Psoas muscle (tissue), 7 donors: ENCODE measurements at regions not wholly inside any gene's neighbourhood (a gene's known extent, or its start where the extent isn't known, plus 50 kb on each side); places are given as distances from the start of the nearest gene placed in this dataset.

ENCODE experiments used
- ATAC-seq, 4 donors: fragments of 200-7000 bp; cut with Tn5 transposase; one replicate each; pipeline ENCODE4 v1.9.1; 2020; ENCODE audit warnings: moderate library complexity in 3 of 4, mild to moderate bottlenecking in 2 of 4
- DNase-seq, 2 donors: peaks; one replicate each; pipeline ENCODE4 v3.0.0-alpha.2; 2020
- H3K27ac ChIP-seq: fragments of 200-600 bp; one replicate; pipeline ENCODE4 v1.8.0; 2022
- H3K27me3 ChIP-seq, 3 donors: fragments of 200-600 bp in 1 of 3; one replicate each; pipeline versions ENCODE4 v1.6.1 to v1.8.0; 2013 to 2022; ENCODE audit warnings: low read length in 2 of 3, mild to moderate bottlenecking in 2 of 3, moderate library complexity in 1 of 3; ENCODE audit not compliant: insufficient read depth in 3 of 3
- H3K36me3 ChIP-seq, 2 donors: fragments of 200-600 bp in 1 of 2; one replicate each; pipeline versions ENCODE4 v1.6.1 to v1.8.0; 2013 to 2022; ENCODE audit warnings: low read depth in 1 of 2, mild to moderate bottlenecking in 1 of 2, moderate library complexity in 1 of 2; ENCODE audit not compliant: insufficient read depth in 1 of 2
- H3K4me1 ChIP-seq: fragments of 200-600 bp; one replicate; pipeline ENCODE4 v1.8.0; 2022
- H3K4me3 ChIP-seq: fragments of 200-600 bp; one replicate; pipeline ENCODE4 v1.8.0; 2022; ENCODE audit warnings: mild to moderate bottlenecking
- H3K9me3 ChIP-seq: fragments of 200-600 bp; one replicate; pipeline ENCODE4 v1.8.0; 2022
- CTCF ChIP-seq: fragments of 200-600 bp; IDR thresholded peaks from one replicate; pipeline ENCODE4 v1.8.0; 2022; ENCODE audit warnings: antibody characterized with exemption
- WGBS, 3 donors: extraction: QIAGEN DNeasy Blood & Tissue Kit; methylation state at CpG; one replicate each; pipeline versions ENCODE4 v1.1.6 to v1.1.7; 2013; 5-methylcytosine and 5-hydroxymethylcytosine counted together
- intact Hi-C, 2 donors: fragments of 100-400 bp; cut with DNase I; formaldehyde crosslinking; loops; one replicate each; pipeline versions ENCODE4 v1.11.0 to v1.14.2; 2022
- donor health status: healthy with polysubstance abuse.
- donor health status: DM: no; HTN: no; CAD: no; lungs with moderate emphysema.
- donor health status: Bipolar disorder and iron deficiency.
- donor health status: healthy.
- donor health status: DM: yes; HTN: yes; CAD: no.
- donor health status: DM: no; HTN: no; CAD: no.
- donor health status: DM: yes; HTN: yes; CAD: no.

- ATAC-seq (no peak), DNase-seq (no peak)
- H3K4me1 ChIP-seq = no peaks in the 10 kb centered on the region
- intact Hi-C loops = no loop called here
- 91 to 94% (median 94%) methylated on average over 9 of the region's 9 CpGs for WGBS, 3 donors
- H3K4me3 ChIP-seq = no peak overlapping the region
- no peak for TF ChIP-seq CTCF
- H3K36me3 ChIP-seq = no peaks in the 10 kb centered on the region
- H3K27ac ChIP-seq = no peak overlapping the region
- no peaks in the 10 kb centered on the region for H3K9me3 ChIP-seq
- no peaks in the 10 kb centered on the region for H3K27me3 ChIP-seq
These were observed 99.8 kb downstream of the TTLL2 start for GRCh38 chr6:167424700-167425099.

GRCh38 chr6:167426084-167426483 lies 101.2 kb downstream of the TTLL2 start:
- no peaks in the 10 kb centered on the region for H3K27me3 ChIP-seq
- no peak for DNase-seq
- intact Hi-C loops = no loop called here
- H3K4me1 ChIP-seq = no peaks in the 10 kb centered on the region
- H3K4me3 ChIP-seq = no peak overlapping the region
- H3K36me3 ChIP-seq = no peaks in the 10 kb centered on the region
- H3K27ac ChIP-seq = no peak overlapping the region
- 33 to 36% (median 34%) methylated on average over 5 of the region's 5 CpGs for WGBS, 3 donors
- no peaks in the 10 kb centered on the region for H3K9me3 ChIP-seq
- no peak for ATAC-seq
- TF ChIP-seq CTCF = no peak

GRCh38 chr6:167426651-167427050 lies 101.8 kb downstream of the TTLL2 start:
- Histone ChIP-seq H3K9me3 (no peaks in the 10 kb centered on the region), H3K27ac (no peak overlapping the region), H3K4me3 (no peak overlapping the region), H3K36me3 (no peaks in the 10 kb centered on the region), H3K27me3 (no peaks in the 10 kb centered on the region), H3K4me1 (no peaks in the 10 kb centered on the region)
- DNase-seq (no peak), ATAC-seq (no peak)
- TF ChIP-seq CTCF = no peak
- WGBS, 3 donors = 59 to 67% (median 62%) methylated on average over 5 of the region's 5 CpGs
- intact Hi-C loops = no loop called here

GRCh38 chr6:167428664-167429333 lies 103.9 kb downstream of the TTLL2 start:
- no peak for ATAC-seq
- no peaks in the 10 kb centered on the region for H3K27me3 ChIP-seq
- no peak overlapping the region for H3K27ac ChIP-seq
- DNase-seq = no peak
- no peaks in the 10 kb centered on the region for H3K36me3 ChIP-seq
- no peaks in the 10 kb centered on the region for H3K4me1 ChIP-seq
- 82 to 90% (median 86%) methylated on average over 4 of the region's 4 CpGs for WGBS, 3 donors
- intact Hi-C loops = no loop called here
- no peak overlapping the region for H3K4me3 ChIP-seq
- H3K9me3 ChIP-seq = no peaks in the 10 kb centered on the region
- TF ChIP-seq CTCF = no peak

GRCh38 chr6:167429353-167429752 lies 104.5 kb downstream of the TTLL2 start:
- WGBS, 3 donors = 90 to 92% (median 91%) methylated on average over 4 of the region's 4 CpGs
- Histone ChIP-seq H3K9me3 (no peaks in the 10 kb centered on the region), H3K27me3 (no peaks in the 10 kb centered on the region), H3K27ac (no peak overlapping the region), H3K36me3 (no peaks in the 10 kb centered on the region), H3K4me1 (no peaks in the 10 kb centered on the region), H3K4me3 (no peak overlapping the region)
- ATAC-seq (no peak), DNase-seq (no peak)
- intact Hi-C loops = no loop called here
- no peak for TF ChIP-seq CTCF
